ENCODE measurements at regions not wholly inside any gene's neighbourhood (a gene's known extent, or its start where the extent isn't known, plus 50 kb on each side); places are given as distances from the start of the nearest gene placed in this dataset.
"Not testable (repeated sequence)": the region's sequence is repeated elsewhere in the genome, so short reads cannot be mapped to it uniquely, and the experiment has no call there.

DNA sequence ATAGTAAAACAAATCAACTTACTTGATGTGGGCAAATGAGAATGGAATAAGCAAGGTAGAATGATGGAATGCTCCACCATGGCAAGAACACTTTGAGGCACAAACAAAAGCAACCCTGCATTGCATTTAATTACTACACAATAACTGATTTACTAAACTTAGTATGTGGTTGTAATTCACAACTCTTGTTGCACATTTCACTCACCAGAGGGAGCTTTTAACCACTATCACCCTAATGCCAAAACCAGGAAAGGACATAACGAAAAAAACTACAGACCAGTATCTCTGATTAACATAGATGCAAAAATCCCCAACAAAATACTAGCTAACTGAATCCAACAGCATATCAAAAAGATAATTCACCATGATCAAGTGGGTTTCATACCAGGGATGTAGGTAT is 659.8 kb downstream of the CPS1 start:
- TF ChIP-seq CTCF (IDR thresholded peaks at IDR 0.05) (no peak), POLR2A (IDR thresholded peaks at IDR 0.05) (no peak), EP300 (IDR thresholded peaks at IDR 0.05) (no peak)
- 20 to 37% methylated on average over 1 of the region's 1 CpG for WGBS, 2 donors
- no peaks in the 10 kb centered on the region for H3K4me1 ChIP-seq

DNA sequence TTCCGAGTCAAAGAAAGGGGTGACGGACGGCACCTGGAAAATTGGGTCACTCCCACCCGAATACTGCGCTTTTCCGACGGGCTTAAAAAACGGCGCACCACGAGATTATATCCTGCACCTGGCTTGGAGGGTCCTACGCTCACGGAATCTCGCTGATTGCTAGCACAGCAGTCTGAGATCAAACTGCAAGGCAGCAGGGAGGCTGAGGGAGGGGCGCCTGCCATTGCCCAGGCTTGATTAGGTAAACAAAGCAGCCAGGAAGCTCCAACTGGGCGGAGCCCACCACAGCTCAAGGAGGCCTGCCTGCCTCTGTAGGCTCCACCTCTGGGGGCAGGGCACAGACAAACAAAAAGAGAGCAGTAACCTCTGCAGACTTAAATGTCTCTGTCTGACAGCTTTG is 663.1 kb downstream of the CPS1 start:
- H3K4me3 ChIP-seq; DNase-seq (ENCODE audit: low spot score in 2 of 2): not testable (repeated sequence)
- 92 to 93% methylated on average over 14 to 15 of the region's 15 CpGs for WGBS, 2 donors

More for the DNA sequence above, 659.8 kb downstream of the CPS1 start:
- Histone ChIP-seq H3K36me3 (no peaks in the 10 kb centered on the region), H3K27ac (no peak overlapping the region), H3K9me3 (peaks cover 0 to 4% (median 0%) of the 10 kb centered on the region in 4 donors), H3K4me3 (no peak overlapping the region), H3K27me3 (no peaks in the 10 kb centered on the region)
- DNase-seq (ENCODE audit: low spot score in 2 of 2): no peak

GRCh38 chr2:211225784-211226183 is 669.4 kb downstream of the CPS1 start:
- Histone ChIP-seq H3K4me3 (no peak overlapping the region), H3K27me3 (no peaks in the 10 kb centered on the region), H3K9me3 (no peaks in the 10 kb centered on the region), H3K27ac (no peak overlapping the region), H3K36me3 (no peaks in the 10 kb centered on the region), H3K4me1 (no peaks in the 10 kb centered on the region)
- no peak for DNase-seq (ENCODE audit: low spot score in 2 of 2)
- TF ChIP-seq EP300 (IDR thresholded peaks at IDR 0.05) (no peak), POLR2A (IDR thresholded peaks at IDR 0.05) (no peak), CTCF (IDR thresholded peaks at IDR 0.05) (no peak)
- 37 to 55% methylated on average over 4 of the region's 4 CpGs for WGBS, 2 donors

More for the DNA sequence above, 663.1 kb downstream of the CPS1 start:
- H3K9me3 ChIP-seq, H3K36me3 ChIP-seq, H3K27ac ChIP-seq, H3K27me3 ChIP-seq, H3K4me1 ChIP-seq: not testable (repeated sequence)

DNA sequence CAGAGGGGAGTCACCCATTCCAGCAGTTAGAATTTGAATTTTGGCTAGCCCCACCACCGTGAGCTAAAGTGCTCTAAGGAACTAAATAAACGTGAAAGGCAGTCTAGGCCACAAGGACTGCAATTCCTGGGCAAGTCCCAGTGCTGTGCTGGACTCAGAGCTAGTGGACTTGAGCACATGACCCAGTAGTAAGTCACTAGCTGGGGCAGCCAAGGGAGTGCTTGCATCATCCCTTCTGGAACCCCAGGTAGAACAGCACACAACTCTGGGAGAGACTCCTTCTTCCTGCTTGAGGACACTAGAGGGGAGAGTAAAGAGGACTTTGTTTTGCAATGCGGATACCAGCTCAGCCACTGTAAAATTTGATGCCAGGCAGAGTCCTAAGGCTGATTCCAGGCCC is 672.2 kb downstream of the CPS1 start:
- 56 to 84% methylated on average over 3 of the region's 3 CpGs for WGBS, 2 donors
- TF ChIP-seq EP300 (IDR thresholded peaks at IDR 0.05) (no peak), CTCF (IDR thresholded peaks at IDR 0.05) (no peak), POLR2A (IDR thresholded peaks at IDR 0.05) (no peak)

GRCh38 chr2:211237586-211238275 is 681.3 kb downstream of the CPS1 start:
- H3K9me3 ChIP-seq: peaks cover 0 to 5% (median 0%) of the 10 kb centered on the region in 4 donors
- H3K27me3 ChIP-seq: no peaks in the 10 kb centered on the region
- no peaks in the 10 kb centered on the region for H3K4me1 ChIP-seq
- TF ChIP-seq EP300 (IDR thresholded peaks at IDR 0.05) (no peak), POLR2A (IDR thresholded peaks at IDR 0.05) (no peak), CTCF (IDR thresholded peaks at IDR 0.05) (no peak)
- H3K27ac ChIP-seq: no peak overlapping the region
- 79 to 83% methylated on average over 4 of the region's 4 CpGs for WGBS, 2 donors
- no peak for DNase-seq (ENCODE audit: low spot score in 2 of 2)
- H3K4me3 ChIP-seq: no peak overlapping the region
- H3K36me3 ChIP-seq: no peaks in the 10 kb centered on the region

More for the DNA sequence above, 672.2 kb downstream of the CPS1 start:
- no peak for DNase-seq (ENCODE audit: low spot score in 2 of 2)
- Histone ChIP-seq H3K36me3 (no peaks in the 10 kb centered on the region), H3K4me1 (no peaks in the 10 kb centered on the region), H3K4me3 (no peak overlapping the region), H3K9me3 (no peaks in the 10 kb centered on the region), H3K27me3 (no peaks in the 10 kb centered on the region), H3K27ac (no peak overlapping the region)
